KBM-7 (cell line): ENCODE measurements at regions not wholly inside any gene's neighbourhood (a gene's known extent, or its start where the extent isn't known, plus 50 kb on each side); places are given as distances from the start of the nearest gene placed in this dataset.

Experiments
- DNase-seq: peaks from one replicate; pipeline ENCODE4 v3.0.0-alpha.2; 2015
- in situ Hi-C: fragments of 300-500 bp; cut with MboI; formaldehyde crosslinking; loops from 2 replicates; pipeline ENCODE4 v1.14.3; 2020; ENCODE audit warnings: low sequenced_read_pairs, low pct_unique_long_range_greater_than_20kb, mixed read lengths

DNA sequence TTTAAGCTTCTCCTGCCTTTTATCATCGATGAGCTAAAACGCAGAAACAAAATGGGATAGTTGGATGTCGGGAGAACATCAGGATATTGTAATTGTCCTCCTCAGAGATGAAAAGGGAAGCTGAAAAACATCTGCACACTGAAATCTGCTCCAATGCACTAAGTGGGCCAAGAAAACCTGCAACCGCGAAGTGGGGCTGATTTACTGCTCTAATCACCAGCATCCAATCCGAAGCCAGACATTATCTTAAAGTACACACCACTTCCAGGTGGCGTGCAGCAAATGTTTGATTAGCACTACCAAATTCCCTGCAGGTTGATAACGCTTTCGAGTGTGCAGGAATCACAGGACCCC lies 230.3 kb upstream of the SLC14A2 start:
- in situ Hi-C loops, result no loop called here
- no peak for DNase-seq

DNA sequence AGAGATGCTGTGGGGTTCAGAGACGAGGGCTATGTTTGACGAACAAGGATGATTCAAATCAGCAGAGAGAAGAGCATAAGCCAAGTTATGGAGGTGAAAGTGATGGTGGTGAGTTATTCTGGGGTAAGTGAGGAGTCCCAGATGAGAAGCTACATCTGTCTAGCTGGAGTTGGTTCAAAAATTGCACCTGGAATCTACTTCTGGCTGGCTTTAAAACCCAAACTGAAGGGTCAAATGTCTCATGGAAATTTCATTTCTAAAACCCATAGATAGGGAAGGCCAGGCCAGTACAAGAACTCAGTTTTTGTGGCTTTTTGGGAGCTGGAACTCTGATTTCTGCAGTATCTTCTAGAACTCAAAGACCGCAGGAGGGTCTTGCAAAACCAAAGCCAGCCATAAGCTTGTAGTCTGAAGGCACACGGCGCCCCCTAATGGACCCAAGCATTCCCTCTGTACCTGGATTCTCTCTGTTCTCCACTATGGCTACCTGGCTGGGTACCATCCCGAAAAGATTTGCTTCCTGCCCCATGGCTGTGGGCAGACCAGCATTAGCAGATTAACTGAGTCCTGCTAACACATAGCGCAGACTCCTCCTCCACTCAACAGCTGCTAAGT lies 229.1 kb upstream of the SLC14A2 start:
- in situ Hi-C loops, result no loop called here
- peak; percentile 40 for DNase-seq

- in situ Hi-C loops, result no loop called here
- DNase-seq, result no peak
Measured at GRCh38 chr18:45387229-45387628, 228.0 kb upstream of the SLC14A2 start.

GRCh38 chr18:45398448-45398847 lies 216.8 kb upstream of the SLC14A2 start:
- in situ Hi-C loops, result no loop called here
- DNase-seq, result no peak

DNA sequence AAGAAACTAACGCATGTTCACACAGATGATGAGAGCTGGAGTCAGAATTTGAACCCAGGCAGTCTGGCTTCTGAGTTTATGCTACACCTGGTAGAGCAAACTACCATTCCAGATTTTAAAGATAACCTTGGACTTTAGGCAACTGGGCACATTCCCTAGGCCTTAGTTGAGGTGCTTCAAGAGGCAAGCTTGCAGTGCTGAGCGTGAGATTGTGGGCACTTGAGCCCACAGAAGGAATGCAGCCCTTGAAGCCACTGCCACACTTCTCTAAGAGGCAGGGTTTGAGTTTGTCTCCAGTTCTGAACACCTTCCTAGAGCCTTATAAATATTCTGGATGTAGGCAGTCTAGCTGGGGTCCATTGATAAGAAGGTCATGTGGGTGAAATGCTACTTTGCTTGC lies 216.1 kb upstream of the SLC14A2 start:
- no peak for DNase-seq
- in situ Hi-C loops, result no loop called here

DNA sequence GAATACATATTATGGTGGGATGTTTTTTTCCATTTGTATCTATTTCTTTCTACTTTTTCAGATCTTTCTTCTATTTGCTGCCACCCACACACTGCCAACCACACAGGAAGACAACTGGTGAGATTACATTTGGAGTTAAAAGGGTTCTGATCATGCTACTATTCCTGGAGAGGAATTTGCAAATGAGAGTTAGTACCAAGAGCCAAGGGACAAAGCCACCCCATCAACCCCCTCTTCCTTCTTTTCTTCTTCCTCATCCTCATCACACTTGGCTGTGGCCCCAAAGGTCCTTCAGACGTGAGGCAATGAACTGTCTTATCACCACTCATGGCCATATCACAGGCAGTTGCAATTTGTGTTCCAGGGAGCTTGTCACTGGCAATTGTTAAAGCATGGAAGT lies 215.6 kb upstream of the SLC14A2 start:
- no peak for DNase-seq
- in situ Hi-C loops, result no loop called here

- no peak for DNase-seq
- in situ Hi-C loops, result no loop called here
Measured at GRCh38 chr18:45402485-45403056, 212.7 kb upstream of the SLC14A2 start.

- in situ Hi-C loops, result no loop called here
Measured at GRCh38 chr18:45403341-45404049, 211.8 kb upstream of the SLC14A2 start.

DNA sequence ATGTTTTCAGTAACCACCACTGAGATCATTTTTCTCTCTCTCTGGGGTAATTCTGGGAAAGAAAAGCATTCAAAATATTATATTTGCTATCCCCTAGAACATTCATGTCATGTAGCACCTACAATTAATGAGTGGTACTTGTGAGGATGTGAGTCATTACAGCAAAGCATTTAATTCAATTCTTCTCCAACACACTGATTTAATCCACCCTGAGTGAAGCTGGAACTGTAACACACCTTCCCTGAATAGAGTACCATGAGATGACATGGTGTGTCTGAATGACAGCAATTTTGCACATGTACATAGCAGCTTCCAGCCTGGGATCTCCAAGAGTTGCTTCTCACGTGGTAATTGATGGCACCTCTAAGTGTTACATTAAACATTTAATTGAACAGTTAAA lies 207.1 kb upstream of the SLC14A2 start:
- DNase-seq, result no peak
- in situ Hi-C loops, result no loop called here

More at GRCh38 chr18:45403341-45404049, 211.8 kb upstream of the SLC14A2 start:
- DNase-seq, result no peak

DNA sequence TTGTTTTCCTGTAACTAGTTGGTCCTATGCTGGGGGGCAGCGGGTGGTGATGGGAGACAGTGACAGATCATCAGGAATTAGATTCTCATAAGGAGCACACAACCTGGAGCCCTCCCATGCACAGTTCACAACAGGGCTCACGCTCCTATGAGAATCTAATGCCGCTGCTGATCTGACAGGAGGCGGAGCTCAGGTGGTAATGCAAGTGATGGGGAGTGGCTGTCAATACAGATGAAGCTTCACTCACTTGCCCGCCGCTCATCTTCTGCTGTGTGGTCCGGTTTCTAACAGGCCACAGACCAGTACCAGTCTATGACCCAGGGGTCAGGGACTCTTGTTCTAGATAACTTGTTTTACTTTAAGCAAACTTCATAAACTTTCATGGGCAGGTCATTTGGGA lies 205.3 kb upstream of the SLC14A2 start:
- no peak for DNase-seq
- in situ Hi-C loops, result no loop called here

GRCh38 chr18:45412577-45412976 lies 202.7 kb upstream of the SLC14A2 start:
- in situ Hi-C loops, result no loop called here
- no peak for DNase-seq

GRCh38 chr18:45413180-45413836 lies 202.0 kb upstream of the SLC14A2 start:
- no peak for DNase-seq
- in situ Hi-C loops, result no loop called here

DNA sequence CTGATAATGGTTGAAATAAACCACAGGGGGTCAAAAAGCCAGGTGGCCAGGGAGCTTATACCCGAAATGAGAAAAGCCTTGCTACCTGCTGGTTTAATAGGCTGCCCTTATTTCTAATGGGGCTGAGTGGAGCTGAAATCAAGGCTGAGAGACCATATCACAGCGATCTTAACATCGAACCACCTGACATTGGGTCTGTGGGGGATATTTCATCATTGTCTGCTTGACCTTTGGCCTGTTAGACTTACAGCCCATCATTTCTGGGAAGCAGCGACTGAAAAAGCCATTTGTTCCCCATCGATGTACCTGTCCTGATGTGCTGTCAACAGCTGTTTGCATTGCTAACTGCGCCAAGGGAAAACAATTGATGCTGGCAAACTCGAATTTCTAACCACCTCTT lies 199.7 kb upstream of the SLC14A2 start:
- in situ Hi-C loops, result no loop called here
- DNase-seq, result no peak

DNA sequence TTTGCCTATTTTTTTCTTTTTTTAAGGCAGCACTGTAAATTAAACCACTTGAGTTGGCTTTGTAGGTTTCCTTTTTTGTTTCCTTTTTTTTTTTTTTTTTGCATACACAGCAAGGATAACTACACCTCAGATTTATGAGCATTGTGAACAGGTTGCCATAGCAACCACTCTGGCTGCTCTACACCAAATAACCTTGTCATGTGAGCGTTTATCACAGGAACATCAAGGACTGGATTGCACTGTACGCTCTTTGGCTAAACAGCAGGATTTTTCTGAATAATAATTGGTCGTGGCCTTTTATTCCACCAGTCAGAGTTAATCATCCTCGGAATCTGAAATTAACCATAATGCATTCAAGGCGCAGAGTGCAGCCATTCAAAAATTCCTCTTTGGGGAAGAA lies 199.1 kb upstream of the SLC14A2 start:
- no peak for DNase-seq

GRCh38 chr18:45417392-45417791 lies 197.9 kb upstream of the SLC14A2 start:
- no peak for DNase-seq
- in situ Hi-C loops, result no loop called here

More for the DNA sequence above, 199.1 kb upstream of the SLC14A2 start:
- in situ Hi-C loops, result no loop called here

- no peak for DNase-seq
- in situ Hi-C loops, result no loop called here
Measured at GRCh38 chr18:45423659-45424058, 191.6 kb upstream of the SLC14A2 start.

GRCh38 chr18:45430041-45430440 lies 185.2 kb upstream of the SLC14A2 start:
- no peak for DNase-seq
- in situ Hi-C loops, result no loop called here

DNA sequence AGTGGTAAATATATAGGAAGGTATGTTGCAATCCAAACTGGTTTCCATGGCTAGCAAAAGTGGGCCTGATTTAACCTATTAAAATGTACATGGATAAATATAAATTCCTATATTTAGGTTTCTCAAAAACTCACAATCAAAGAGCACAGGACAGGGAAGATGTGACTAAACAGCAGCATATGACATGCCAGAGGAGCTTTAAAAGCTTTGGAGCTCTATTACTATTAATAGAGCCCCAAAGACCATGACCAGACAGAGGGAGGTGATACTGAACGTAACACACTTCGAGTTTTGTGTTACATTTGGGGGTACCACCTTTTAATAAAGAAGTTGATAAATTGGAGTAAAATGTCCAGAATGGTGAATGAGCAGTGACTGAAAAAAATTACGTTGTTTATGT lies 179.5 kb upstream of the SLC14A2 start:
- DNase-seq, result no peak
- in situ Hi-C loops, result no loop called here

DNA sequence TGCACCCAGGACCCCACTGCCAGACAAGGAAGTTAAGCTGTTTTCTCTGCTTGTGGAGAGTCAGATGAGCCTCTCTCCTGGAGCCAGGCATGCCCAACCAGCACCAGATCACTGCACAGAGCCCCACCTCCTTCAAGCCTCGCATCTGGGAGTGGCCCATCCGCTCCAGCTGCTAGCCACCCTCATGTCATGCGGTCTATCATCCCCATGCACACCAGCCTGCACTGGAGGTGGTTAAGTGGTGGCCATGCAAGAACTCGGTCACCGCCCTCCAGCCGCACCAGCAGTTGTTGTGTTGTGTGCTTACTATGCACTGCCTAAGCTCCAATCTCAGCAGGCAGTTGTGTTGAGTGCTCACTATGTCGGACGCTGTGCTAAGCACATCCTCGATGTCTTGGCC lies 177.9 kb upstream of the SLC14A2 start:
- in situ Hi-C loops, result no loop called here
- no peak for DNase-seq

DNA sequence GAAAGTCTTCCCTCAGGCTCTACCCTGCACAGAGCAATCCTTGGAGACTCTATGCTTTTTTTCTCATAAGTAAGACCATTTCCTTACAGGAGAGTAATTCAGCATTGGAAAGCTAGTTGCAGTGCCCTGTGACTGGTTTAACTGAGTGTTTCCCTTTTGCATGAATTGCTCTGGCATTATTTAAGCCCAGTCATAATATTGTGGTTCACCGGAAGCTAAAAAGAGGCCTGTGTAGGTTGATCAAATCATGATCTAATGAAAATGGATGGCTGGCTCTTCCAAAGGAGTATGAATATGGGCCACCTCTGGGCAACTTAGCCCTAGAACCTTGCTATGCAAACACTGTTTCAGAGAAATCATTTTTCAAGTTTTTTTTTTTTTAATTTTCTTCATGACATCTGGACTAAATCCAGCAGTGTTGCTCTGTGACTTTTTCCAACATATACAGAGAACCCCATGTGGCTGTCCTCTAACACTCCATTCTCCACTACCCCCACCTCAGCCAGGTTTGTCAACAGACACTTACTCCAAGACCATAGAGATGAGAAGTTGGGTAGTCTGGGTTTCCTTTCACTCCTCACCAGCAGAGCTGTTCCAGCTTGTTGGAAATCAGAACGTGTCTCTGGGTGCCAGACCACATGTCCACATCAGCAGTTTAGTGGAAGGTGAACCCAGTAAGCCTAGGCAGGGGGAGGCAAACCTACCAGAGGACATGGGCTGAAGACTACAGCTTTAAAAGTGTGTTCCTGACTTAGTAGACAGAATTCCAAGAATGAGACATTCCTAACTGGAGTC lies 175.2 kb upstream of the SLC14A2 start:
- in situ Hi-C loops, result no loop called here
- DNase-seq, result no peak
